Stimulated activated effector memory CD8-positive, alpha-beta T cell treated with anti-CD3 and anti-CD28 coated beads, Interleukin-12 subunit alpha, Interleukin-12 subunit beta, amount 100 ng/mL, for 72 hours (primary cell): ENCODE measurements at regions not wholly inside any gene's neighbourhood (a gene's known extent, or its start where the extent isn't known, plus 50 kb on each side); places are given as distances from the start of the nearest gene placed in this dataset.
A peak's percentile ranks its signal among the peaks of the same experiment; 100 is the strongest.

Experiments used
- ATAC-seq: fragments of 150-1000 bp; cut with Tn5 transposase; 2 replicates; pipeline ENCODE4 v1.10.0; 2021
- DNase-seq, 2 donors: peaks; one replicate each; pipeline ENCODE4 v3.0.0; 2021 to 2022; ENCODE audit warnings: low spot score in 2 of 2
- H3K27ac Mint-ChIP-seq: one replicate; pipeline ENCODE4 v1.8.0; 2022; ENCODE audit warnings: mild to moderate bottlenecking, mixed read lengths
- H3K36me3 Mint-ChIP-seq: one replicate; pipeline ENCODE4 v1.8.0; 2022; ENCODE audit warnings: mild to moderate bottlenecking, mixed read lengths
- H3K4me1 Mint-ChIP-seq: one replicate; pipeline ENCODE4 v1.8.0; 2022; ENCODE audit warnings: mixed read lengths
- H3K4me3 Mint-ChIP-seq: one replicate; pipeline ENCODE4 v1.8.0; 2022; ENCODE audit warnings: mild to moderate bottlenecking, mixed read lengths
- H3K9me3 Mint-ChIP-seq: one replicate; pipeline ENCODE4 v1.8.0; 2022; ENCODE audit warnings: mixed read lengths

DNA sequence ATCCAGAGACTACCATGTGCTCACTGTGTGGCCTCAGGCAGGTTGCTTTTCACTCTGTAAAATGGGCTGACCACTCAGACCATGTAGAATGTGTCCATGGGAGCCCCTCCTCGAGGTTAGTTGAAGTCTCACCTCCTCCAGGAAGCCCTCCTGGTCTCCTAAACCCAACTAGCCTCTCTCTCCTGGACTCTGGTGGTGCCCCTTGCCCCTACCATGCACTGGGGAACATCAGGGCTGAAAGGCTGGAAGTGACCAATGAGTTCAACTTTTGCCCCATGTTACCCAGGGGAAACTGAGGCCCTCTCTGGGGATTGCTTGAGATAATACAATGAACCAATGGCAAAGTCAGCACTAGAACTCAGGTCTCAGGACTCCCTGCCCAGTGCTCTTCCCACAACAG lies 69.2 kb upstream of the SLC6A6 start:
- ATAC-seq, result no peak
- Mint-ChIP-seq H3K27ac (peak overlapping the region; percentile 17), H3K4me1 (no peaks in the 10 kb centered on the region), H3K36me3 (no peaks in the 10 kb centered on the region), H3K9me3 (peaks cover 4% of the 10 kb centered on the region), H3K4me3 (no peak overlapping the region)
- no peak for DNase-seq

DNA sequence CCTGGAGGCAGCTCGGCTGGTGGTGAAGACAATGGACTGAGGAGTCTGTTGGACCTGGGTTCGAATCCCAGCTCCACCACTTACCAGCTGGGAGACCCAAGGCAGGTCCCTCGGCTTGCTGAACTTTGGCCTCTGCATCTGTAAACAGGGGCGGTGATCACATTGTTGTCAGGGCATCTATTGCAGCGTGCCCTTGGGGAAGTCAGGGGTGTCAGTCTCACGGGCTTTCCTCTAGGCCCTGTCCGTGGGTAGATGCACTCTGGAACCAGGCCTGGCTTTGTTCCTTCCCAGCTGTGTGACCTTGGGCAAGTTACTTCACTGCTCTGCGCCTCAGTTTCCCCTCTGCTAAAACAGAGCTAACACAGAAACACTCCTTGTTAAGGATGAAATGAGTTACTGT lies 68.8 kb upstream of the SLC6A6 start:
- H3K4me1 Mint-ChIP-seq, result no peaks in the 10 kb centered on the region

DNA sequence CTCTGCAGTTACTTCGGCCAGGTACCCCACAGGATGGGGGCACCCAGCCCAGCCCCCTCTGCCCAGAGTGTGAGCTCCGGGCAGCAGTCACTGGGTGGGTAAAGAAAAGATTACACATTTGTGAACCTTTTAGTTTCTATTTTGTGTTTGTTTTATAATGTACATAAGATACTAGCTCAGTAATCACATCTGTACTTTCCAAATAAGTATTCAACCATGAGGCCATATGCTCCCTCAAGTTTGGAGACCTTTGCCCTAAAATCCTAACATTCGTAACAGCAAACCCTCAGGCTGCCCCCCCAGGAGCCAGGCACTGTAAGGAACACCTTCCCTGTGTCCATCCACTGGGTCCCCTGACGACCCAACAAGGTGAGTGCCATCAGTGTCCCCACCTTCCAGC lies 68.3 kb upstream of the SLC6A6 start:
- H3K36me3 Mint-ChIP-seq, result no peaks in the 10 kb centered on the region
- no peaks in the 10 kb centered on the region for H3K4me1 Mint-ChIP-seq
- DNase-seq (no peak), ATAC-seq (no peak)
- H3K4me3 Mint-ChIP-seq, result no peak overlapping the region
- H3K9me3 Mint-ChIP-seq, result no peaks in the 10 kb centered on the region
- H3K27ac Mint-ChIP-seq, result no peak overlapping the region

More for the DNA sequence above, 68.8 kb upstream of the SLC6A6 start:
- peaks cover under 1% of the 10 kb centered on the region for H3K9me3 Mint-ChIP-seq
- ATAC-seq (no peak), DNase-seq (no peak)
- H3K27ac Mint-ChIP-seq, result no peak overlapping the region
- H3K4me3 Mint-ChIP-seq, result no peak overlapping the region
- no peaks in the 10 kb centered on the region for H3K36me3 Mint-ChIP-seq

DNA sequence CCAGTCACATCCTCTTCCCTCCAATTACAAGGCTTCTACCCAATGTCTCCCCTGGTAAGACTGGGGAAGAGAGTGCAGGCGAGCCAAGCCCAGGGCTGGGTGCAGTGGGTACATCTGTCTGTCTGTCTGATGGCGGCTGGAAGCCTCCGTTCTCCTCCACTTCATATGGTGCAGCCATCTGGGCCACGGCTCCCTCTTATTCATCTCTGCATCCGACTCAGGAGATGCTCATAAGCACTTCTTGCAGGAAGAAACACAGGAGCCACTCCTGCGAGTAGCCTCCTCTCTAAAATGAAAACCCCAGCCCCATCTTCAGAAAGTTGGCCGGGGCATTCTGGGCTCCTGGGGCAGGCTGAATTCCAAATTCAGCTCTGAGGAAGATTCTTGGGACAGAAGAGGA lies 67.5 kb upstream of the SLC6A6 start:
- ATAC-seq (no peak), DNase-seq (no peak)
- Mint-ChIP-seq H3K4me3 (no peak overlapping the region), H3K27ac (peak overlapping the region; percentile 43), H3K9me3 (no peaks in the 10 kb centered on the region), H3K36me3 (no peaks in the 10 kb centered on the region), H3K4me1 (no peaks in the 10 kb centered on the region)

DNA sequence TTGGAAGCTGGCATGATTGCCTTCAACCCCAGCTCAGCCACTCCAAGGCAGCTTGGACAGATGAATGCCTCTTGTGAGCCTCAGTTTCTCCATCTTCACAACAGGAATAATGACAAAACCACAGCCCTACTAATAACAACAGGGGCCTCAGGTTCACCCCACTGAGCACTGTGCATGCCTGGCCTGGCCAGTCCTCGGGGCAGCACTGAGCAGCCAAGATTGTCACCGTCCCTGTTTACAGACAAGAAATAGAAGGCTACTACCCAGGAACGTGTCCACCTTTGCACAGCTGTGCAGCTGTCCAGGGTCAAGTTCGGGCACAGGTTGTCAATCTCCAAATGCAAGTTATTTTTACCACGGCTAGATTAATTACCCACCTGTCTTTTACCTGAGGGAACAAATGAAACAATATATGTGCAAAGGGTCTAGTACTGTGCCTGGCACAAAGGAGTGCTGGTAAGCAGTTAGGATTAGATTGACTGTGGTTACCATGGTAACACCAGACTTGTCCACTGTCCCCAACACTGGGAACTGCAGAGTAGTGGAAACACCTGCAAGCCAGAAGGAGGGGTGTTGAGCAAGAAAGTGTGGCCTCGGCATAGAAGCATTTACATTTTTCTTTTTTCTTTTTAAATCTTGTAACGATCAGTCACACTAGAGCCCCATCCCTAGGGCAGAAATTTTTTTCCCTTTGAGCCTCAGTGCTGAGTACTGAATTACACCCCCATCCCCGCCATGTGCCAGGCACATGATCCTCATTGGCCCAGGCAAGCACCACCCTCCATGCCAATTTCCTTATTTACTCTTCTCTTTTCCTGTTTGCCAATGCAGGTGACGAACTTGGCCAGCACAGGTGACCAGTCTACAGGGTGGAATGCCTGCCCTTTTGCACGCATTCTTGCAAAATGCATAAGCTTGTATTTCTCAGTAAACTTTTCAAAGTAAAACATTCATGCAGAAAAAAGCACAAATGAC lies 66.3 kb upstream of the SLC6A6 start:
- Mint-ChIP-seq H3K4me3 (no peak overlapping the region), H3K36me3 (no peaks in the 10 kb centered on the region), H3K9me3 (no peaks in the 10 kb centered on the region), H3K27ac (no peak overlapping the region), H3K4me1 (no peaks in the 10 kb centered on the region)
- DNase-seq, result no peak
- ATAC-seq, result no peak

DNA sequence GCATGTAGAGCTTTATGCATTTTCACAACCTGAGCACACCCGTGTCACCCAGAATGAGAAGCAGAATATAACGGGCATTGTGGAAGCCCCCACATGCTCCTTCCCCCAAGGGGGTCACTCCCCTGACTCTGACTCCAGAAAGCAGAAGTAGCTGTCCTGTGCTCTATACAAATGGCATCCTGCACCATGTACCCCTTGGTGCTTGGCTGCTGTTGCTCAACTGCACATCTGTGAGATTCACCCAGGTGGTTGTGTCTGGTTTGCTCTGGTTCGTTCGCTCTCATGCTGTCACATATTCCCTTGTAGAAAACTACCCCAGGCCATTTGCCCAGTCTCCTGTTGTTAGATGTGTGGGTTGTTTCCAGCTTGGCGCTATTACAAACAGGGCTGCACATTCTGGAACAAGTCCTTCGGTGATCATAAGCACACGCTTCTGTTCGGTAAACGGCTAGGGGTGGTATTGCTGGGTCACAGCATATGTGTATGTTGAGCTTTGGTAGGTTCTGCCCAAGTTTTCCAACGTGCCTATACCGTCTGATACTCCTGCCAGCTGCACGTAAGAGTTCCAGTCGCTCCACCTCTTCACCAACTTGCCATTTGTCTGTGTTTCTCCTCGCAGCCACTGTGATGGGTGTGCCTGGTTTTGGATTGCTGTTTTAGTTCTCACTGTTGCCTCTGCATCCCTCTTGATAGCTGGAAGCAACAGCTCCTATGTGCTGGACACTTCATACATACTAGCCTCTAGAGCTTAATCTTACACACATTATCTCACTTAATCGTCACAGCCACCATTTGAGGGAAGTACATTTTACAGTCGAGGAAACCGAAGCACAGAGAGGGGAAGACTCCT lies 65.4 kb upstream of the SLC6A6 start:
- Mint-ChIP-seq H3K36me3 (no peaks in the 10 kb centered on the region), H3K4me3 (no peak overlapping the region), H3K27ac (no peak overlapping the region), H3K4me1 (no peaks in the 10 kb centered on the region), H3K9me3 (no peaks in the 10 kb centered on the region)
- no peak for ATAC-seq
- no peak for DNase-seq

DNA sequence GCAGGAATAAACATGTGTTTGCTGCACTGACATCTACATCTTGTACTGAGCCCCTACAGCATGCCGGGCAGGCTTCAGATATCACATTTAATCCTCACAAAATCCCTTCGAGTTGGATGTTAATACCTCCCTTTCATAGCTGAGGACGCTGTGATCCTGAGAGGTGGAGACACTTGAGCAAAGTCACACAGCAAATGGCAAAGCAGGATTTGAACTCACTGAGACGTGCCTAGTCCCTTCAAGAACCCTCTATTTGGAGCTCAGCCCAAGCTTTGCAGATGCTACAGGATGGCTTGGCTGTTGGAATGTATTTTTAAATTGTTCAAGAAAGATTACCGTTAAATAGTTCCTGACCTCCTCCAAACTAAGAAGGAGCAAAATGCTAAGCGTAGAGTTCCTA lies 64.6 kb upstream of the SLC6A6 start:
- ATAC-seq (no peak), DNase-seq (no peak)
- no peaks in the 10 kb centered on the region for H3K9me3 Mint-ChIP-seq
- H3K4me3 Mint-ChIP-seq, result no peak overlapping the region
- no peaks in the 10 kb centered on the region for H3K4me1 Mint-ChIP-seq
- no peaks in the 10 kb centered on the region for H3K36me3 Mint-ChIP-seq
- H3K27ac Mint-ChIP-seq, result no peak overlapping the region

DNA sequence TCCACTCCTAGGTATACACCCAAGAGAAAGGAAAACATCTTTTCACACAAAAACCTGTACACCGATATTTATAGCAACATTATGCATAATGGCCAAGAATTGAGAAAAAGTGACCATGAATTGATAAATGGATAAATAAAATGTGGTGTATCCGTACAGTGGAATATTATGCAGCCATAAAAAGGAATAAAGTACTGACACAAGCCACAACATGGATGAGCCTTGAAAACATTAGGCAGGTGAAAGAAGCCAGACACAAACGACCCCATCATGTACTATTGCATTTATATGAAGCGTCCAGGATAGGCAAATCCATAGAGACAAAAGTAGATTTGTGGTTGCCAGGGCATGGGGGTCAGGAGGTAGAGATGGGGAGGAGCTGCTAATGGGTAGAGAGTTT lies 64.2 kb upstream of the SLC6A6 start:
- DNase-seq (no peak), ATAC-seq (no peak)
- Mint-ChIP-seq H3K9me3 (no peaks in the 10 kb centered on the region), H3K27ac (no peak overlapping the region), H3K4me1 (no peaks in the 10 kb centered on the region), H3K36me3 (no peaks in the 10 kb centered on the region), H3K4me3 (no peak overlapping the region)

DNA sequence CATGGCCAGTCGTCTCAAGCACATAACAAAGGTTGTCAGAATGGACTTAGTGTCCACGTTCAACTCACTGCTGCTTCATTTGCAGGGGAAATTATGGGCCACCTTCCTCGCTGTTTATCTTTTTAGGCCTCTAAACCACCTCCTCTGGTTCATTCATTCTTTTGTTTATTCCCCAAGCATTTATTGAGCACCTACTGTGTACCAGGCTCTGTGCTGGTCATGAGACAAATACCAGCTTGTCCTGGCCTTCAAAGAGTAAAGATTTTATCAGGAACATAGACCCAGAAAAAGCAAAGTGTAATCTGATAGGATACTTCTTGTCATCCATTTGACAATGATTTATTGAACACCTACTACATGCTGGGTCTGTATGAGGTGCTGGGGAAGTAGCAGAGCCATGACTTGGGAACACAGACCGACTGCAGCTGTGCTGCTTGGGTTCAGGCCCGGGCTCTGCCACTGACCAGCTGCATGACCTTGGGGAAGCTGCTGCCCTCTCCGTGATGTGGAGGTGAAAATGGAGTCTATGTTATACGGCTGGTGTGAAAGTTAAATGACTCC lies 63.4 kb upstream of the SLC6A6 start:
- DNase-seq, result no peak
- Mint-ChIP-seq H3K27ac (no peak overlapping the region), H3K9me3 (no peaks in the 10 kb centered on the region), H3K4me1 (no peaks in the 10 kb centered on the region), H3K4me3 (no peak overlapping the region), H3K36me3 (no peaks in the 10 kb centered on the region)
- ATAC-seq, result no peak

DNA sequence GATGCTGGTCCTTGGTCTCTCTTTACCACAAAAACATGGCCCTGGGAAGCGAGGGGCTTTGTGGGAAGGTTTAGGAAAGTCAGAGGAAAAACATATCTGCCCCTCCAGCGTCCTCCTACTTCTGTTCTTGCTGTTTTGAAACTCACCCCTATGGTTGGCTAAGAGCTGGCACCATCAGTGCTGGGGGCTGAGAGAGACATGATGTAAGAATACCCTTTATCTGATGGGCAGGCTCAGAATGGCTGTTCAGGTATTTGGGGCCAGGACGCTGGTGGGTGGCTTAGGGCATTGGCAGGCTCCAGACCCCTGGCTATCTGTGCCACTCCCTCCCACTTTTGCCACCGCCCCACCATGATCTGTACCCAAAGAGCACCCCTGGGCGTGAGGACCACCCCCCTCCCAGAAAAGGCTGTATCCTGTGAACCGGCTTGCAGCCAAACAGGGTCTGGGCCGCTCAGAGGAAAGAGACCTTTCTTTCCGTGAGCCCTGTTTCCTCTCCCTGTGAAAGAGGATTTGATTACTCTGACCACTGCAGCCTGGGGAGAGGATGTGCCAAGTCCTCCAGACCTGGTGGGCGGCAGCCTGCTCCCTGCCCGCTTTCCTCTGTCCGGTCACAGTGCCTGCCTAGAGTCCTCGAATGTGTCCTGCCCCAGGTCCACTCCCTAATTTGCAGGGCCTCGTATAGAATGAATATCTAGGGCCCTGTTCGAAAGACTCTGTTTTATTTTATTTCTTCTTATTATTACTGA lies 61.3 kb upstream of the SLC6A6 start:
- Mint-ChIP-seq H3K36me3 (no peaks in the 10 kb centered on the region), H3K9me3 (no peaks in the 10 kb centered on the region), H3K4me3 (no peak overlapping the region), H3K4me1 (no peaks in the 10 kb centered on the region), H3K27ac (no peak overlapping the region)
- no peak for DNase-seq
- ATAC-seq, result no peak

DNA sequence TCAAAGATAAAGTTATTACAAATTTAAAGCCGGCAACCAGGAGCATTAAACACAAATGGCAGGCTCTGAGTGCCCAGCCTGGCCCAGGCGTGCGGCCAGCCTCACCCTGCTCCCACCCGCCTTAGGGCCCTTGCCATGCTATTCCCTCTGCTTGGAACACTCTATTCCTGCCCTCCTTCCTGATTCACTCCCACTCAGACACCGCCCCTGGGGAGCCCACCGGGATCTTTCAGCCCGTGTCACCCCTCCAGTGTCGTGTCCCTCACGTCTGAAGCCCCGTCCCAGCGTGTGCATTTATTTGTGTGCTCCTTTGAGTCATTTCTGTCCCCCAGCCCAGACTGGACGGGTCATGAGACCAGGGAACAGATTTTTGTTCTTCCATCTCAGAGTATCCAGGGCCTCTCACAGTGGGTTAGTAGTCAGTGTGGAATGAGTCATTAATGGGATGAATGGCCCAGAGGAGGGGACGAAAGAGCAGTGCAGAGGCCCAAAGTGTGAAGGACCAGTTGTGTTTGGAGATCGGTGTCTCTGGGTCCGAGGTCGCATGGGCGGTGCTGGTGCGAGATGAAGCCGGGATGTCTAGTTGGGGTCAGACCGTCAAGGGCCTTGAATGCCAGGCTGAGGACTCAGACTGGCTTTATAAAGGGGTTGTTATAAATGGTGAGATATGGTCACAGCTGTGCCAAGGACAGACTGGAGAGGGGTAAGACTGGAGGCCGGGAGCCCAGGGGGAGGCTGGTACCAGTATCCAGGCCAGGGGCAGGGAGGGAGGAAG lies 58.9 kb upstream of the SLC6A6 start:
- no peak overlapping the region for H3K27ac Mint-ChIP-seq
- H3K4me1 Mint-ChIP-seq, result no peaks in the 10 kb centered on the region
- H3K9me3 Mint-ChIP-seq, result no peaks in the 10 kb centered on the region
- ATAC-seq (no peak), DNase-seq (no peak)
- no peak overlapping the region for H3K4me3 Mint-ChIP-seq
- no peaks in the 10 kb centered on the region for H3K36me3 Mint-ChIP-seq

DNA sequence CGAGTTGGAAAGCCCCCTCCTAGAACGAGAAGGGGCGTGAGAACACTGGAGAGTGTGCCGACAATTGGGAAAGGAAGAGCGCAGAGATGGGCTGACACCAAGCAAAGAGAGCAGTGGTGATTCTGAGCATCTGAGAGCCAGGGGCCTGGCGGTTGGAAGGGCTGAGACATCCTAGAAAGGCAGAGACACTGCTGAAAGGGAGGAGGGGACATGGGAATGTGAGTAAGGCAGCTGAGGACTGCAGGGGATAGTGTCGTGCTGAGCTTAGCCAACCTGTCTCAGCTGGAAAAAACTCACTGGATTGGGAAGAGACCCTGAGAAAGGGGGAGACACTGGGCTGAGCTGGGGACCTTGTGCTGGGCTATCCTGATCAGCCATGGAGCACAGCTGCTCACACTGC lies 58.1 kb upstream of the SLC6A6 start:
- H3K27ac Mint-ChIP-seq, result peak overlapping the region; percentile 46
- H3K4me3 Mint-ChIP-seq, result no peak overlapping the region
- no peak for DNase-seq
- no peaks in the 10 kb centered on the region for H3K36me3 Mint-ChIP-seq
- ATAC-seq, result no peak
- no peaks in the 10 kb centered on the region for H3K9me3 Mint-ChIP-seq
- H3K4me1 Mint-ChIP-seq, result no peaks in the 10 kb centered on the region

DNA sequence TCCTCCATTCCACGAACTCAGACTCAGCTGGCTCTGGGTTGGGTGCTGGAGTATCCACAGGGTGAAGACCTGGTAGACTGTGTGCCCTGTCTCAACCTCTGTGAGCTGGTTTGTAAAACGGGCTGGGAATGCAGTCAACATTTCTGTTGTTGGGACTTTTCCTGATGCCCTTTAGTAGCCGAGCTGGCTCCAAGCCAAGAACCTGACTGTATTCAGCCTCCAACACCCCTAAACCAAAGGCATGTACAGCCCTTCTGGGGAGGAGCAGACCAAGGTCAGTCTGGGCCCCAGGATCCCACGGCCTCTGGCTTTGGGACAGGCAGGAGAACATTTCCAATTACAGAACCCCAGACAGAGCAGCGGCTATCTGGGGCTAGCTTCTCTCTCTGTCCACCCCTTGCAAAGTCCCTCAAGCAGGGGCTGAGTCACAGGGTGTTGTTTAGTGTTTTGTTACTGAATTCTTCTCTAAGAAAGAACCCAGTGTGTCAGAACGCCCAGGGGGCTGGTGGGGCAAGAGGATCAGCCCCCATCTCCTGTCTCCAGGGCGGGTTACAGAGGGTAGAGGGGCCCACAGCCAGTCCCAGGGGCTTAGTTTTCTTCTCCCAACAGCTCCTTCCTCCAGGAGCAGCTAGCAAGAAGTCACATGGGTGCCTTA lies 56.8 kb upstream of the SLC6A6 start:
- ATAC-seq, result no peak
- Mint-ChIP-seq H3K9me3 (no peaks in the 10 kb centered on the region), H3K36me3 (no peaks in the 10 kb centered on the region), H3K27ac (peak overlapping the region; percentile 54), H3K4me3 (no peak overlapping the region), H3K4me1 (no peaks in the 10 kb centered on the region)
- no peak for DNase-seq

DNA sequence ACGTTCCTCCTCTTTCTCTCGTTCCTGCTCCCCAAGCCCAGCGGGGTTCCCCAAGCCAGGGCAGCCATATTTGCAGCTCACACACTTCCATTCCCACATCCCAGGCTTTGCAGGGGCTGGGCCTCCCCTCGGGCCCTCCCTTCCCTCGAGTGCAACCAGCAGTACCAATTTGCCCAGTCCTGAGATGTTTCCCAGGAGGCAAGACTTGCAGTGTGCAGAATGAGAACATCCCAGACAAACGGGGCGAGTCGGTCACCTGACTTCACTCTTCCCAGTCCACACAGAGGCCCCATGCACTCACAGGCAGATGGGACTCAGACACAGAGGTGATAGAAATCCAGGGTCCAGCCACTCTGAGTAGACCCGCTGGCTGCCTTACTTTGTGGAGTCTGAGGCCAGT lies 56.2 kb upstream of the SLC6A6 start:
- Mint-ChIP-seq H3K9me3 (no peaks in the 10 kb centered on the region), H3K36me3 (no peaks in the 10 kb centered on the region), H3K4me3 (no peak overlapping the region), H3K27ac (peak overlapping the region; percentile 54), H3K4me1 (no peaks in the 10 kb centered on the region)
- DNase-seq (no peak), ATAC-seq (no peak)
